ENCODE measurements at regions not wholly inside any gene's neighbourhood (a gene's known extent, or its start where the extent isn't known, plus 50 kb on each side); places are given as distances from the start of the nearest gene placed in this dataset.

GRCh38 chr3:128550471-128551126 lies 57.6 kb upstream of the GATA2 start:
- intact Hi-C loops (cut with micrococcal nuclease) = no loop called here
- H2AFZ ChIP-seq (ENCODE audit: insufficient read depth, low read depth, low read length, poor library complexity, severe bottlenecking) = no peak overlapping the region
- no peaks in the 10 kb centered on the region for H3K9me3 ChIP-seq (ENCODE audit: control extremely low read depth in 1 of 3, control insufficient read depth in 2 of 3, insufficient read depth in 1 of 3, low read length in 2 of 3)
- peaks cover 6% of the 10 kb centered on the region for H3K4me1 Mint-ChIP-seq
- ChIA-PET CTCF (no interaction called here), POLR2A (no interaction called here)
- no peaks in the 10 kb centered on the region for H3K79me2 ChIP-seq (ENCODE audit: control insufficient read depth, insufficient read depth, low read length)
- WGBS (ENCODE audit: insufficient coverage) = 79% methylated on average over 13 of the region's 18 CpGs
- H3K36me3 ChIP-seq (replicated peaks in 1 of 2; ENCODE audit: control extremely low read depth in 1 of 2, control insufficient read depth in 1 of 2, extremely low read depth in 1 of 2, insufficient read depth in 2 of 2, low read length in 1 of 2) = no peaks in the 10 kb centered on the region
- ATAC-seq (ENCODE audit: low read depth) (no peak), DNase-seq (no peak)
- H3K27ac Mint-ChIP-seq = no peak overlapping the region
- peaks cover 40% of the 10 kb centered on the region for H3K27me3 Mint-ChIP-seq
- no peak overlapping the region for H3K4me3 ChIP-seq (ENCODE audit: control extremely low read depth in 1 of 5, extremely low read depth in 1 of 5, insufficient read depth in 1 of 5, low read depth in 2 of 5, low read length in 4 of 5)
- H3K27ac ChIP-seq (ENCODE audit: low read length in 2 of 2) = no peak overlapping the region
- no peak overlapping the region for H3K4me2 ChIP-seq (replicated peaks; ENCODE audit: low read depth, low read length, poor library complexity, severe bottlenecking)
- no peak overlapping the region for H3K4me3 Mint-ChIP-seq
- H3K27me3 ChIP-seq (replicated peaks in 1 of 4; ENCODE audit: control extremely low read depth in 1 of 4, control insufficient read depth in 3 of 4, insufficient read depth in 4 of 4, low read length in 3 of 4) = peaks cover 0 to 21% (median 1%) of the 10 kb centered on the region in 4 experiments
- TF ChIP-seq CTCF (IDR thresholded peaks at IDR 0.05) (no peak), EZH2 (IDR thresholded peaks at IDR 0.05; ENCODE audit: borderline replicate concordance, insufficient read depth, low read depth, low read length, poor library complexity, severe bottlenecking) (no peak)
- H3K9ac ChIP-seq (ENCODE audit: low read length) = no peak overlapping the region
- no peaks in the 10 kb centered on the region for H3K9me3 Mint-ChIP-seq (ENCODE audit: insufficient read depth)
- peaks cover 0 to 2% of the 10 kb centered on the region in 2 donors for H3K4me1 ChIP-seq (ENCODE audit: control insufficient read depth in 2 of 2, insufficient read depth in 2 of 2, low read length in 2 of 2)
- H4K20me1 ChIP-seq (ENCODE audit: control insufficient read depth, insufficient read depth, low read length, poor library complexity, severe bottlenecking) = no peaks in the 10 kb centered on the region

GRCh38 chr3:128550113-128550440 lies 57.1 kb upstream of the GATA2 start:
- peaks cover 0 to 4% (median 0%) of the 10 kb centered on the region in 3 donors for H3K9me3 ChIP-seq (ENCODE audit: control extremely low read depth in 1 of 3, control insufficient read depth in 2 of 3, insufficient read depth in 1 of 3, low read length in 2 of 3)
- H3K79me2 ChIP-seq (ENCODE audit: control insufficient read depth, insufficient read depth, low read length) = no peaks in the 10 kb centered on the region
- POLR2A ChIA-PET = no interaction called here
- intact Hi-C loops (cut with micrococcal nuclease) = no loop called here
- ATAC-seq (ENCODE audit: low read depth) = no peak
- H3K27ac Mint-ChIP-seq = no peak overlapping the region
- H3K27me3 ChIP-seq (replicated peaks in 1 of 4; ENCODE audit: control extremely low read depth in 1 of 4, control insufficient read depth in 3 of 4, insufficient read depth in 4 of 4, low read length in 3 of 4) = peaks cover 0 to 21% (median 1%) of the 10 kb centered on the region in 4 experiments
- H3K27me3 Mint-ChIP-seq = peaks cover 40% of the 10 kb centered on the region
- peaks cover 0 to 2% of the 10 kb centered on the region in 2 donors for H3K4me1 ChIP-seq (ENCODE audit: control insufficient read depth in 2 of 2, insufficient read depth in 2 of 2, low read length in 2 of 2)
- H2AFZ ChIP-seq (ENCODE audit: insufficient read depth, low read depth, low read length, poor library complexity, severe bottlenecking) = no peak overlapping the region
- peaks cover 6% of the 10 kb centered on the region for H3K4me1 Mint-ChIP-seq
- H3K9me3 Mint-ChIP-seq (ENCODE audit: insufficient read depth) = no peaks in the 10 kb centered on the region
- H3K27ac ChIP-seq (ENCODE audit: low read length in 2 of 2) = no peak overlapping the region
- TF ChIP-seq CTCF (IDR thresholded peaks at IDR 0.05) = no peak
- no peak for TF ChIP-seq EZH2 (IDR thresholded peaks at IDR 0.05; ENCODE audit: borderline replicate concordance, insufficient read depth, low read depth, low read length, poor library complexity, severe bottlenecking)
- no peak for DNase-seq
- H3K4me2 ChIP-seq (replicated peaks; ENCODE audit: low read depth, low read length, poor library complexity, severe bottlenecking) = no peak overlapping the region
- CTCF ChIA-PET = no interaction called here
- no peaks in the 10 kb centered on the region for H3K36me3 ChIP-seq (replicated peaks in 1 of 2; ENCODE audit: control extremely low read depth in 1 of 2, control insufficient read depth in 1 of 2, extremely low read depth in 1 of 2, insufficient read depth in 2 of 2, low read length in 1 of 2)
- 96% methylated on average over 2 of the region's 2 CpGs for WGBS (ENCODE audit: insufficient coverage)
- H3K9ac ChIP-seq (ENCODE audit: low read length) = no peak overlapping the region
- H3K4me3 Mint-ChIP-seq = no peak overlapping the region
- H4K20me1 ChIP-seq (ENCODE audit: control insufficient read depth, insufficient read depth, low read length, poor library complexity, severe bottlenecking) = no peaks in the 10 kb centered on the region
- H3K4me3 ChIP-seq (ENCODE audit: control extremely low read depth in 1 of 5, extremely low read depth in 1 of 5, insufficient read depth in 1 of 5, low read depth in 2 of 5, low read length in 4 of 5) = no peak overlapping the region
